ENCODE measurements at regions not wholly inside any gene's neighbourhood (a gene's known extent, or its start where the extent isn't known, plus 50 kb on each side); places are given as distances from the start of the nearest gene placed in this dataset.

DNA sequence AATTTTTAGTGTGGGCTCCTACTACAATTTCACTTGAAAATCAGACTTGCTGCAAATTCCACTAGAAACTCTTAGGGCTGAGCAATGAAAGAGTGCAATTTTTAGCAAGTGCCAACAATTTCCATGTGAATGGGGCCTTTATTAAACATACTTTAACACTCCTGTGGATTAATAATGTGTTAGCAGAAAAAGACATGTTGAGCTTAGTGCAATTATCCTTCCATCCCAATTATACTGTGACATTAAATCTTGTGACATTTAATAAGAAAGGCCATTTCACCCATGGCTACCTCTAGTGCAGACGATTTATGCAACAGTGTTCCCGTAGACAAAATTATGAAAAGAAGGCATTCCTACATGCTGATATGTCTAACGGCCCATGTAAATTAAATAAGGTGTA, 639.7 kb downstream of the STK39 start:
- TF ChIP-seq, protein P1, sequence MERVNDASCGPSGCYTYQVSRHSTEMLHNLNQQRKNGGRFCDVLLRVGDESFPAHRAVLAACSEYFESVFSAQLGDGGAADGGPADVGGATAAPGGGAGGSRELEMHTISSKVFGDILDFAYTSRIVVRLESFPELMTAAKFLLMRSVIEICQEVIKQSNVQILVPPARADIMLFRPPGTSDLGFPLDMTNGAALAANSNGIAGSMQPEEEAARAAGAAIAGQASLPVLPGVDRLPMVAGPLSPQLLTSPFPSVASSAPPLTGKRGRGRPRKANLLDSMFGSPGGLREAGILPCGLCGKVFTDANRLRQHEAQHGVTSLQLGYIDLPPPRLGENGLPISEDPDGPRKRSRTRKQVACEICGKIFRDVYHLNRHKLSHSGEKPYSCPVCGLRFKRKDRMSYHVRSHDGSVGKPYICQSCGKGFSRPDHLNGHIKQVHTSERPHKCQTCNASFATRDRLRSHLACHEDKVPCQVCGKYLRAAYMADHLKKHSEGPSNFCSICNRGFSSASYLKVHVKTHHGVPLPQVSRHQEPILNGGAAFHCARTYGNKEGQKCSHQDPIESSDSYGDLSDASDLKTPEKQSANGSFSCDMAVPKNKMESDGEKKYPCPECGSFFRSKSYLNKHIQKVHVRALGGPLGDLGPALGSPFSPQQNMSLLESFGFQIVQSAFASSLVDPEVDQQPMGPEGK (CRISPR knock-in tag; IDR thresholded peaks at IDR 0.05; ENCODE audit: borderline replicate concordance): no peak
- TF ChIP-seq, protein P2, sequence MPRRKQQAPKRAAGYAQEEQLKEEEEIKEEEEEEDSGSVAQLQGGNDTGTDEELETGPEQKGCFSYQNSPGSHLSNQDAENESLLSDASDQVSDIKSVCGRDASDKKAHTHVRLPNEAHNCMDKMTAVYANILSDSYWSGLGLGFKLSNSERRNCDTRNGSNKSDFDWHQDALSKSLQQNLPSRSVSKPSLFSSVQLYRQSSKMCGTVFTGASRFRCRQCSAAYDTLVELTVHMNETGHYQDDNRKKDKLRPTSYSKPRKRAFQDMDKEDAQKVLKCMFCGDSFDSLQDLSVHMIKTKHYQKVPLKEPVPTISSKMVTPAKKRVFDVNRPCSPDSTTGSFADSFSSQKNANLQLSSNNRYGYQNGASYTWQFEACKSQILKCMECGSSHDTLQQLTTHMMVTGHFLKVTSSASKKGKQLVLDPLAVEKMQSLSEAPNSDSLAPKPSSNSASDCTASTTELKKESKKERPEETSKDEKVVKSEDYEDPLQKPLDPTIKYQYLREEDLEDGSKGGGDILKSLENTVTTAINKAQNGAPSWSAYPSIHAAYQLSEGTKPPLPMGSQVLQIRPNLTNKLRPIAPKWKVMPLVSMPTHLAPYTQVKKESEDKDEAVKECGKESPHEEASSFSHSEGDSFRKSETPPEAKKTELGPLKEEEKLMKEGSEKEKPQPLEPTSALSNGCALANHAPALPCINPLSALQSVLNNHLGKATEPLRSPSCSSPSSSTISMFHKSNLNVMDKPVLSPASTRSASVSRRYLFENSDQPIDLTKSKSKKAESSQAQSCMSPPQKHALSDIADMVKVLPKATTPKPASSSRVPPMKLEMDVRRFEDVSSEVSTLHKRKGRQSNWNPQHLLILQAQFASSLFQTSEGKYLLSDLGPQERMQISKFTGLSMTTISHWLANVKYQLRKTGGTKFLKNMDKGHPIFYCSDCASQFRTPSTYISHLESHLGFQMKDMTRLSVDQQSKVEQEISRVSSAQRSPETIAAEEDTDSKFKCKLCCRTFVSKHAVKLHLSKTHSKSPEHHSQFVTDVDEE (CRISPR knock-in tag; IDR thresholded peaks at IDR 0.05): no peak
- TF ChIP-seq ZNF565 (CRISPR knock-in tag; conservative IDR thresholded peaks at IDR 0.05; ENCODE audit: low read depth): no peak

All from SK-N-SH treated with all-trans-retinoic acid at 6 μM for 48 hours (cell line).